ENCODE measurements at regions not wholly inside any gene's neighbourhood (a gene's known extent, or its start where the extent isn't known, plus 50 kb on each side); places are given as distances from the start of the nearest gene placed in this dataset.

DNA sequence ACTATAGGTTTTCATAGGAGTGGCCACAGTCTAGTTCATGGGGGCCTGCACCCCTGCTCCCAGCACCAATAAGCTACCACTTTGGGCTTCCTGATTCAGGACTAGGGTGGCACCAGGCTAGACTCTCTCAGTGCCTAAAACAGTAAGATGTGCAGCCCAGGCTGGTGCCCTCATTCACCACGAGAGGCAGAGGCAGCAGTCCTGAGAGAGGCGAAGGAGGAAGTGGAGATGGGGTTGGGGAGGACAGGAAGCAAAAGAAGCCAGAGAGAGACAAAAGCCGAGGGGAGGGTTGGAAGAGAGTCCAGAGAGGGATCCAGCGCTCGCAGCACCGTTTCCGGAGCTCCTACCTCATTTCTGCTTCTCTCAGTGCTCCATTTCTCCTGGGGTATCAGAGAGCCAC, 180.9 kb downstream of the MED10 start:
- no peak for TF ChIP-seq CTCF (IDR thresholded peaks at IDR 0.05; ENCODE audit: low read depth, low read length)
- no peak for DNase-seq (ENCODE audit: extremely low read depth, low read depth)

GRCh38 chr5:6195711-6196358, 182.5 kb downstream of the MED10 start:
- TF ChIP-seq CTCF (IDR thresholded peaks at IDR 0.05; ENCODE audit: low read depth, low read length): no peak
- no peak for DNase-seq (ENCODE audit: extremely low read depth, low read depth)

GRCh38 chr5:6194906-6195612, 183.3 kb downstream of the MED10 start:
- TF ChIP-seq CTCF (IDR thresholded peaks at IDR 0.05; ENCODE audit: low read depth, low read length): no peak
- DNase-seq (ENCODE audit: extremely low read depth, low read depth): no peak

DNA sequence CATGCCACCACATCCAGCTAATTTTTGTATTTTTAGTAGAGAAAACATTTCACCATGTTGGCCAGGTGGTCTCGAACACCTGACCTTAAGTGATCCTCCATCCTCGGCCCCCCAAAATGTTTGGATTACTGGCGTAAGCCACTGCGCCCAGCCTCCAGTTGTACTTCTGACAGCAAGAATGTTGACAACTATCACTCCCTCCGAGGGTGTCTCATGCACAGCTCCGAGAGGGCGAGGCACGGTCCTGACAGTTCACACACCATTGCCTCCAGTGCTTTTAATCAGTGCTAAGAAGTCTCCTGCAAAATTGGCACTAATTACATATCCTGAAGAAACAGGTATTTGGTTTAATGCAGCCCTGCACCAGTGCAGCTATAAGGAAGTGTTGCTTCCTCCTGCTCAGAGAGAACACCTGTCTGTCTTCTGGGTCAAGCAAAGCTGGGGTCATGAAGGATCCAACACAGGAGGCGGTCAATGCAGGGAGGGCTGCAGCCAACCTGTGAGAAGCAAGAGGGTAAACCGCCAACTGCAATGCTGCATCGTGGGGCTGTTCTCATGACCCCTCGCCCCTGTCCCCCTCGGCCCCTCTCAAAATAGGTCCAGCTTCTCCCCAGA, 184.0 kb downstream of the MED10 start:
- no peak for DNase-seq (ENCODE audit: extremely low read depth, low read depth)
- no peak for TF ChIP-seq CTCF (IDR thresholded peaks at IDR 0.05; ENCODE audit: low read depth, low read length)

GRCh38 chr5:6193310-6193709, 185.0 kb downstream of the MED10 start:
- DNase-seq (ENCODE audit: extremely low read depth, low read depth): no peak
- no peak for TF ChIP-seq CTCF (IDR thresholded peaks at IDR 0.05; ENCODE audit: low read depth, low read length)

GRCh38 chr5:6190838-6191237, 187.5 kb downstream of the MED10 start:
- no peak for DNase-seq (ENCODE audit: extremely low read depth, low read depth)
- no peak for TF ChIP-seq CTCF (IDR thresholded peaks at IDR 0.05; ENCODE audit: low read depth, low read length)

GRCh38 chr5:6188976-6189375, 189.4 kb downstream of the MED10 start:
- DNase-seq (ENCODE audit: extremely low read depth, low read depth): no peak
- no peak for TF ChIP-seq CTCF (IDR thresholded peaks at IDR 0.05; ENCODE audit: low read depth, low read length)
